LNCaP clone FGC (cell line): ENCODE measurements at regions not wholly inside any gene's neighbourhood (a gene's known extent, or its start where the extent isn't known, plus 50 kb on each side); places are given as distances from the start of the nearest gene placed in this dataset.

Experiments
- DNase-seq: peaks from one replicate; pipeline ENCODE4 v3.0.0-alpha.2; 2011; ENCODE audit warnings: low read depth
- H3K4me3 ChIP-seq: 2 replicates; pipeline ENCODE4 v1.5.1; 2011; ENCODE audit warnings: mild to moderate bottlenecking, low read depth, low read length, control low read depth
- TF ChIP-seq, protein P1 (sequence below): IDR thresholded peaks from 2 replicates; pipeline ENCODE4 v1.5.1; 2012; ENCODE audit warnings: mild to moderate bottlenecking; ENCODE audit not compliant: control insufficient read depth, insufficient read depth; ENCODE audit errors: extremely low read depth

GRCh38 chr10:78691301-78692030 lies 377.3 kb upstream of the ZMIZ1 start:
- H3K4me3 ChIP-seq = no peak overlapping the region
- DNase-seq = no peak
- TF ChIP-seq, protein P1, sequence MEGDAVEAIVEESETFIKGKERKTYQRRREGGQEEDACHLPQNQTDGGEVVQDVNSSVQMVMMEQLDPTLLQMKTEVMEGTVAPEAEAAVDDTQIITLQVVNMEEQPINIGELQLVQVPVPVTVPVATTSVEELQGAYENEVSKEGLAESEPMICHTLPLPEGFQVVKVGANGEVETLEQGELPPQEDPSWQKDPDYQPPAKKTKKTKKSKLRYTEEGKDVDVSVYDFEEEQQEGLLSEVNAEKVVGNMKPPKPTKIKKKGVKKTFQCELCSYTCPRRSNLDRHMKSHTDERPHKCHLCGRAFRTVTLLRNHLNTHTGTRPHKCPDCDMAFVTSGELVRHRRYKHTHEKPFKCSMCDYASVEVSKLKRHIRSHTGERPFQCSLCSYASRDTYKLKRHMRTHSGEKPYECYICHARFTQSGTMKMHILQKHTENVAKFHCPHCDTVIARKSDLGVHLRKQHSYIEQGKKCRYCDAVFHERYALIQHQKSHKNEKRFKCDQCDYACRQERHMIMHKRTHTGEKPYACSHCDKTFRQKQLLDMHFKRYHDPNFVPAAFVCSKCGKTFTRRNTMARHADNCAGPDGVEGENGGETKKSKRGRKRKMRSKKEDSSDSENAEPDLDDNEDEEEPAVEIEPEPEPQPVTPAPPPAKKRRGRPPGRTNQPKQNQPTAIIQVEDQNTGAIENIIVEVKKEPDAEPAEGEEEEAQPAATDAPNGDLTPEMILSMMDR = no peak

DNA sequence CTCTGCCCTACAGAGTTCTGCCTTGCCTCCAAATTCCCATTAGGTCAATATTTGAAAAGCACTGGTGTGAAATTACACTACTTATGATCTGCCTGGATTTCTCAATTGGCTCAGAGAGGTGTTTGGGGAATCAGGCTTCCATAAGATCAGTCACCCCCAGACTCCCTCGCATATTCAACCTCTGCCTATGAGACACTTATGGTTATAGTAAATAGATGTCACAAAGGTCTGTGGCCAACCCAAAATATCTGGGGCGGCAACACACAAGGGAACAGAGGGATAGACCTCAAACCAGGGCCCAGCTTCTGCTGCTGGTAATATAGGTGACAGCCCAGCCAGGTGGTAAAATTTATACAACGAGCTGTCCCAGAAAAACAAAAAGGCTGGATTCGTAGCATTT lies 376.7 kb upstream of the ZMIZ1 start:
- no peak for DNase-seq
- no peak overlapping the region for H3K4me3 ChIP-seq
- TF ChIP-seq, protein P1 = no peak

DNA sequence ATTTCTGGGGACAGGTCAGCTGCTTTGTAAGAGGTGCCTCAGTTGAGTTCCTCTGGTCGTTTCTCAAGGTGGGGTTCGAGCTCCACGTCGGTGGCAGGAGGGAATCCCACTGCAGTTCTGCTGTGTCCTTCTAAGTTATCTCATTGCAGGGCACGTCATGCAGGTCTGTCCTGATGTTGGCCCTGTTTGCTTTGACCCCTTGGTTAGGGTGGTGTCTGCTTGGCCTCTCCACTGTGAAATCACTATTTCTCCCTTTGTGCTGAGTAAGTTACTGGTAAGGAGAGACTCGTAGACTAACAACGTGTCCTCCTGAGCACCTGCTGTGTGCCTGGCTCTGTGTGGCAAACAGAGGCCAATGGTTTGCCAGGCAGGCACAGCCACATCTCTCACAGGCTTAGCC lies 372.9 kb upstream of the ZMIZ1 start:
- TF ChIP-seq, protein P1 = no peak
- no peak for DNase-seq
- no peak overlapping the region for H3K4me3 ChIP-seq

GRCh38 chr10:78696791-78697395 lies 371.9 kb upstream of the ZMIZ1 start:
- no peak for DNase-seq
- TF ChIP-seq, protein P1 = no peak

DNA sequence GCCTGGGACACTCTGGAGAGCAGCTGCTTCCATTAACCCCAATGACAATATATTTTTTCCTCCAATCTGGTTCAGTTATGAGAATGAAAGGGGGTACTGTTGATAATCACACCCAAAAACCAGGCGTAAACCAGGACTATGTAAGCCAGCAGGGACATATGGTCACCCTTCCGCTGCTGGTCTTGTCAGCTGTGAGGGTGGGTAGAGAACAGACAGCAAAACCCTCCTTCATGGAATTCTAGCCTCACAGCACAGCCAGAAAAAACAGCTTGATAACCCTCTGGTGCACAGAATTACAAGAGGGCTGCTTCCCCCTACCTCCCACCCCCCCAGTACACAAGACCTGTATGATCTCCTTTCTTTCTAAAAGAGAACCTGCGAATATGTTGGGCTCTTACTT lies 368.8 kb upstream of the ZMIZ1 start:
- H3K4me3 ChIP-seq = no peak overlapping the region
- no peak for DNase-seq
- TF ChIP-seq, protein P1 = no peak

More at GRCh38 chr10:78696791-78697395, 371.9 kb upstream of the ZMIZ1 start:
- no peak overlapping the region for H3K4me3 ChIP-seq

GRCh38 chr10:78700413-78700812 lies 368.4 kb upstream of the ZMIZ1 start:
- DNase-seq = peak; percentile 7
- H3K4me3 ChIP-seq = no peak overlapping the region
- TF ChIP-seq, protein P1 = no peak

DNA sequence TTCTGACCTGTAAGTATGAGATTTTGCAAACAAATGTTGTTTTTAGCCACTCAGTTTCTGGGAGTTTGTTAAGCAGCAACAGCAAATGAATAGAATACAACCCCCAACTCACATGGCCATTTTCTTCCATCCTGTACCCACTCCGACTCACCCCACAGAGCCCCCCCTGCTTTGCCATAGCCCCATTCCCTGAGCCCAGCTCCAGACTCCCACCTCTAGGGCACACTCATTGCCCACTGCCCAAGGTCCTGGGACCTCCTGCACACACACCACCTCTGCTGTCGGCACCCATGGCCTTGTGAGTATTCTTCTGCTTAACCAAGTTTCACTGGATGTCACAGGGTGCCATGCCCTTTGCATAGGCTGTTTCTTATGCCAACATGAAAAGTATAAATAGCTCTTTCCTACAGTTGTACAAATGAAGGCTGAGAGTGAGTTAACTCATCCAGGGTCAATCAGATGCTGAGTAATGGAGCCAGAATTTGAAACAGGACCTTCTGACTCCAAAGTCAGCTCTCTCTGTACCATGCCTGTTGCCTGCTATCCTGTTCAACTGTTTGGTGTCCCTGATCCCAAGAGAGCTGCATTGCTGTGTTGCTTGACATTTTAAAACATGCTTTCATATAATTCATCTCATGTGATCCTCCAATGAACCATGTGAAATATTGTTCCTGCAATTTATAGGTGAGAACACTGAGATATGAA lies 367.8 kb upstream of the ZMIZ1 start:
- no peak for DNase-seq
- no peak overlapping the region for H3K4me3 ChIP-seq
- TF ChIP-seq, protein P1 = no peak
